Subcutaneous abdominal adipose tissue (tissue), 5 donors: ENCODE measurements at regions not wholly inside any gene's neighbourhood (a gene's known extent, or its start where the extent isn't known, plus 50 kb on each side); places are given as distances from the start of the nearest gene placed in this dataset.

Experiments used
- H3K27ac ChIP-seq: one replicate; pipeline ENCODE4 v1.7.0; 2013; ENCODE audit warnings: low read depth, mild to moderate bottlenecking, inconsistent platforms, low read length, moderate library complexity
- H3K27me3 ChIP-seq, 5 donors: one replicate each; pipeline ENCODE4 v1.7.0; 2013; ENCODE audit warnings: low read length in 5 of 5, inconsistent platforms in 1 of 5; ENCODE audit not compliant: control insufficient read depth in 5 of 5, insufficient read depth in 4 of 5
- H3K36me3 ChIP-seq, 5 donors: one replicate each; pipeline ENCODE4 v1.7.0; 2013; ENCODE audit warnings: low read length in 5 of 5; ENCODE audit not compliant: control insufficient read depth in 5 of 5, insufficient read depth in 5 of 5
- H3K4me1 ChIP-seq, 5 donors: one replicate each; pipeline ENCODE4 v1.7.0; 2013; ENCODE audit warnings: low read length in 5 of 5, mild to moderate bottlenecking in 3 of 5, moderate library complexity in 1 of 5; ENCODE audit not compliant: control insufficient read depth in 5 of 5, insufficient read depth in 5 of 5
- H3K4me3 ChIP-seq, 5 donors: one replicate each; pipeline ENCODE4 v1.7.0; 2013; ENCODE audit warnings: low read length in 5 of 5, low read depth in 1 of 5
- H3K9ac ChIP-seq, 5 donors: one replicate each; pipeline ENCODE4 v1.7.0; 2013; ENCODE audit warnings: low read length in 5 of 5, mild to moderate bottlenecking in 4 of 5, moderate library complexity in 3 of 5
- H3K9me3 ChIP-seq, 5 donors: one replicate each; pipeline ENCODE4 v1.7.0; 2013; ENCODE audit warnings: low read length in 5 of 5; ENCODE audit not compliant: control insufficient read depth in 5 of 5
- donor health status: healthy.
- donor health status: healthy.
- donor health status: healthy.
- donor health status: healthy.
- donor health status: healthy.

- H3K9ac ChIP-seq: no peak overlapping the region
- H3K36me3 ChIP-seq: no peaks in the 10 kb centered on the region
- H3K27me3 ChIP-seq: no peaks in the 10 kb centered on the region
- H3K9me3 ChIP-seq: no peaks in the 10 kb centered on the region
- H3K27ac ChIP-seq: no peak overlapping the region
- peaks cover 0 to 16% (median 0%) of the 10 kb centered on the region in 5 donors for H3K4me1 ChIP-seq
- H3K4me3 ChIP-seq: no peak overlapping the region
Measured at GRCh38 chr4:127421437-127421836, 211.3 kb upstream of the INTU start.

GRCh38 chr4:127425202-127425845 lies 207.4 kb upstream of the INTU start:
- H3K36me3 ChIP-seq: no peaks in the 10 kb centered on the region
- H3K4me3 ChIP-seq: no peak overlapping the region
- H3K9me3 ChIP-seq: no peaks in the 10 kb centered on the region
- H3K27ac ChIP-seq: no peak overlapping the region
- no peak overlapping the region for H3K9ac ChIP-seq
- H3K4me1 ChIP-seq: peaks cover 0 to 8% (median 0%) of the 10 kb centered on the region in 5 donors
- no peaks in the 10 kb centered on the region for H3K27me3 ChIP-seq

GRCh38 chr4:127425851-127426250 lies 206.9 kb upstream of the INTU start:
- H3K27me3 ChIP-seq: no peaks in the 10 kb centered on the region
- no peaks in the 10 kb centered on the region for H3K36me3 ChIP-seq
- H3K4me3 ChIP-seq: no peak overlapping the region
- no peak overlapping the region for H3K27ac ChIP-seq
- H3K9ac ChIP-seq: no peak overlapping the region
- no peaks in the 10 kb centered on the region for H3K9me3 ChIP-seq
- H3K4me1 ChIP-seq: peaks cover 0 to 8% (median 0%) of the 10 kb centered on the region in 5 donors

GRCh38 chr4:127441571-127441970 lies 191.2 kb upstream of the INTU start:
- H3K27me3 ChIP-seq: no peaks in the 10 kb centered on the region
- H3K9me3 ChIP-seq: no peaks in the 10 kb centered on the region
- no peak overlapping the region for H3K9ac ChIP-seq
- no peak overlapping the region for H3K27ac ChIP-seq
- H3K36me3 ChIP-seq: no peaks in the 10 kb centered on the region
- H3K4me3 ChIP-seq: no peak overlapping the region
- H3K4me1 ChIP-seq: peaks cover 0 to 13% (median 0%) of the 10 kb centered on the region in 5 donors

GRCh38 chr4:127445471-127445870 lies 187.3 kb upstream of the INTU start:
- no peaks in the 10 kb centered on the region for H3K36me3 ChIP-seq
- no peaks in the 10 kb centered on the region for H3K27me3 ChIP-seq
- H3K4me1 ChIP-seq: peaks cover 0 to 12% (median 0%) of the 10 kb centered on the region in 5 donors
- no peak overlapping the region for H3K27ac ChIP-seq
- H3K9me3 ChIP-seq: no peaks in the 10 kb centered on the region
- H3K9ac ChIP-seq: no peak overlapping the region
- H3K4me3 ChIP-seq: no peak overlapping the region

GRCh38 chr4:127446427-127446885 lies 186.3 kb upstream of the INTU start:
- Histone ChIP-seq H3K27ac (no peak overlapping the region), H3K4me1 (peaks cover 0 to 12% (median 0%) of the 10 kb centered on the region in 5 donors), H3K36me3 (no peaks in the 10 kb centered on the region), H3K9me3 (no peaks in the 10 kb centered on the region), H3K27me3 (no peaks in the 10 kb centered on the region), H3K4me3 (no peak overlapping the region), H3K9ac (no peak overlapping the region)

GRCh38 chr4:127448986-127449385 lies 183.8 kb upstream of the INTU start:
- Histone ChIP-seq H3K27ac (no peak overlapping the region), H3K36me3 (no peaks in the 10 kb centered on the region), H3K9ac (no peak overlapping the region), H3K4me1 (peaks cover 0 to 12% (median 0%) of the 10 kb centered on the region in 5 donors), H3K27me3 (no peaks in the 10 kb centered on the region), H3K9me3 (no peaks in the 10 kb centered on the region), H3K4me3 (no peak overlapping the region)

- no peak overlapping the region for H3K27ac ChIP-seq
- H3K4me1 ChIP-seq: peaks cover 0 to 12% (median 0%) of the 10 kb centered on the region in 5 donors
- H3K36me3 ChIP-seq: no peaks in the 10 kb centered on the region
- no peak overlapping the region for H3K9ac ChIP-seq
- no peak overlapping the region for H3K4me3 ChIP-seq
- no peaks in the 10 kb centered on the region for H3K9me3 ChIP-seq
- H3K27me3 ChIP-seq: no peaks in the 10 kb centered on the region
Measured at GRCh38 chr4:127449449-127449848, 183.3 kb upstream of the INTU start.

- Histone ChIP-seq H3K9me3 (no peaks in the 10 kb centered on the region), H3K4me3 (no peak overlapping the region), H3K27ac (no peak overlapping the region), H3K27me3 (no peaks in the 10 kb centered on the region), H3K36me3 (no peaks in the 10 kb centered on the region), H3K4me1 (peaks cover 0 to 12% (median 0%) of the 10 kb centered on the region in 5 donors), H3K9ac (no peak overlapping the region)
Measured at GRCh38 chr4:127450276-127450675, 182.5 kb upstream of the INTU start.

GRCh38 chr4:127463883-127464282 lies 168.9 kb upstream of the INTU start:
- Histone ChIP-seq H3K27ac (no peak overlapping the region), H3K36me3 (no peaks in the 10 kb centered on the region), H3K4me1 (no peaks in the 10 kb centered on the region), H3K27me3 (no peaks in the 10 kb centered on the region), H3K4me3 (no peak overlapping the region), H3K9me3 (no peaks in the 10 kb centered on the region), H3K9ac (no peak overlapping the region)
